Endodermal cell (in vitro differentiated cells): ENCODE measurements at regions not wholly inside any gene's neighbourhood (a gene's known extent, or its start where the extent isn't known, plus 50 kb on each side); places are given as distances from the start of the nearest gene placed in this dataset.

Experiments used
- DNase-seq: peaks from one replicate; pipeline ENCODE4 v3.0.0-alpha.2; 2017
- H3K27ac ChIP-seq: 2 replicates; pipeline ENCODE4 v1.5.1; 2013; ENCODE audit warnings: mild to moderate bottlenecking, low read depth, low read length, moderate library complexity
- H3K27me3 ChIP-seq: 2 replicates; pipeline ENCODE4 v1.6.1; 2013; ENCODE audit warnings: mild to moderate bottlenecking, low read length, moderate library complexity; ENCODE audit not compliant: insufficient read depth, control insufficient read depth, poor library complexity, severe bottlenecking
- H3K36me3 ChIP-seq: 2 replicates; pipeline ENCODE4 v1.7.0; 2013; ENCODE audit warnings: mild to moderate bottlenecking, low read length, moderate library complexity; ENCODE audit not compliant: control insufficient read depth, insufficient read depth
- H3K4me1 ChIP-seq: one replicate; pipeline ENCODE4 v1.7.0; 2013; ENCODE audit warnings: low read length; ENCODE audit not compliant: control insufficient read depth, insufficient read depth
- H3K4me3 ChIP-seq: 2 replicates; pipeline ENCODE4 v1.5.1; 2013; ENCODE audit warnings: mild to moderate bottlenecking, low read length, moderate library complexity
- H3K9ac ChIP-seq: 2 replicates; pipeline ENCODE4 v1.6.1; 2013; ENCODE audit warnings: mild to moderate bottlenecking, low read length, moderate library complexity; ENCODE audit not compliant: poor library complexity, severe bottlenecking; ENCODE audit errors: extremely low read depth
- H3K9me3 ChIP-seq: 2 replicates; pipeline ENCODE4 v1.6.1; 2013; ENCODE audit warnings: mild to moderate bottlenecking, low read length, moderate library complexity; ENCODE audit not compliant: control insufficient read depth
- H3K27ac Mint-ChIP-seq: 2 replicates; pipeline ENCODE4 v1.8.0; 2020; ENCODE audit warnings: mixed read lengths
- H3K27me3 Mint-ChIP-seq: 2 replicates; pipeline ENCODE4 v1.8.0; 2021; ENCODE audit warnings: mild to moderate bottlenecking, mixed read lengths; ENCODE audit not compliant: insufficient read depth
- H3K36me3 Mint-ChIP-seq: 2 replicates; pipeline ENCODE4 v1.8.0; 2020; ENCODE audit warnings: low read depth, mixed read lengths
- H3K4me1 Mint-ChIP-seq: 2 replicates; pipeline ENCODE4 v1.8.0; 2020; ENCODE audit warnings: mixed read lengths
- H3K4me3 Mint-ChIP-seq: 2 replicates; pipeline ENCODE4 v1.8.0; 2020; ENCODE audit warnings: mild to moderate bottlenecking, moderate library complexity, mixed read lengths
- H3K9me3 Mint-ChIP-seq: 2 replicates; pipeline ENCODE4 v1.8.0; 2020; ENCODE audit warnings: mild to moderate bottlenecking, mixed read lengths
- CTCF ChIP-seq: fragments of 200-600 bp; sonication (generic); conservative IDR thresholded peaks from 2 replicates; pipeline ENCODE4 v1.5.0; 2021; ENCODE audit warnings: antibody characterized with exemption, mild to moderate bottlenecking
- WGBS, 2 experiments: methylation state at CpG; one replicate each; pipeline versions ENCODE4 v1.1.5 to v1.1.7; 2013; ENCODE audit warnings: missing lambda C conversion rate in 2 of 2, mixed read lengths in 1 of 2; ENCODE audit not compliant: insufficient coverage in 1 of 2, insufficient read length in 1 of 2; 5-methylcytosine and 5-hydroxymethylcytosine counted together

GRCh38 chr4:160716551-160716950, 1447.2 kb downstream of the FSTL5 start:
- Histone ChIP-seq H3K27me3 (no peaks in the 10 kb centered on the region), H3K9me3 (no peaks in the 10 kb centered on the region), H3K4me3 (no peak overlapping the region), H3K9ac (no peak overlapping the region), H3K27ac (no peak overlapping the region), H3K4me1 (no peaks in the 10 kb centered on the region), H3K36me3 (no peaks in the 10 kb centered on the region)
- Mint-ChIP-seq H3K4me3 (no peak overlapping the region), H3K9me3 (no peaks in the 10 kb centered on the region), H3K36me3 (no peaks in the 10 kb centered on the region), H3K4me1 (peaks cover 3% of the 10 kb centered on the region), H3K27me3 (no peaks in the 10 kb centered on the region), H3K27ac (no peak overlapping the region)
- no peak for TF ChIP-seq CTCF
- 88% methylated on average over 2 of the region's 2 CpGs for WGBS, 2 experiments
- DNase-seq = no peak

GRCh38 chr4:160717848-160718247, 1446.0 kb downstream of the FSTL5 start:
- H3K27ac ChIP-seq = no peak overlapping the region
- no peaks in the 10 kb centered on the region for H3K36me3 ChIP-seq
- no peak for DNase-seq
- 91 to 100% methylated on average over 2 of the region's 2 CpGs for WGBS, 2 experiments
- H3K36me3 Mint-ChIP-seq = no peaks in the 10 kb centered on the region
- H3K9me3 ChIP-seq = no peaks in the 10 kb centered on the region
- H3K4me3 Mint-ChIP-seq = no peak overlapping the region
- no peaks in the 10 kb centered on the region for H3K27me3 ChIP-seq
- peaks cover 3% of the 10 kb centered on the region for H3K4me1 Mint-ChIP-seq
- H3K9ac ChIP-seq = no peak overlapping the region
- H3K27ac Mint-ChIP-seq = no peak overlapping the region
- TF ChIP-seq CTCF = no peak
- H3K27me3 Mint-ChIP-seq = no peaks in the 10 kb centered on the region
- no peaks in the 10 kb centered on the region for H3K9me3 Mint-ChIP-seq
- H3K4me1 ChIP-seq = no peaks in the 10 kb centered on the region
- no peak overlapping the region for H3K4me3 ChIP-seq

- H3K9me3 ChIP-seq = no peaks in the 10 kb centered on the region
- H3K4me3 ChIP-seq = no peak overlapping the region
- no peaks in the 10 kb centered on the region for H3K36me3 ChIP-seq
- no peaks in the 10 kb centered on the region for H3K27me3 Mint-ChIP-seq
- H3K9me3 Mint-ChIP-seq = no peaks in the 10 kb centered on the region
- H3K4me3 Mint-ChIP-seq = no peak overlapping the region
- no peak for DNase-seq
- H3K27ac ChIP-seq = no peak overlapping the region
- H3K27ac Mint-ChIP-seq = no peak overlapping the region
- H3K27me3 ChIP-seq = no peaks in the 10 kb centered on the region
- no peak overlapping the region for H3K9ac ChIP-seq
- TF ChIP-seq CTCF = peak; percentile 52
- H3K36me3 Mint-ChIP-seq = no peaks in the 10 kb centered on the region
- no peaks in the 10 kb centered on the region for H3K4me1 Mint-ChIP-seq
- H3K4me1 ChIP-seq = no peaks in the 10 kb centered on the region
These were observed 1439.7 kb downstream of the FSTL5 start for GRCh38 chr4:160724063-160724462.
